ENCODE measurements at regions not wholly inside any gene's neighbourhood (a gene's known extent, or its start where the extent isn't known, plus 50 kb on each side); places are given as distances from the start of the nearest gene placed in this dataset.

DNA sequence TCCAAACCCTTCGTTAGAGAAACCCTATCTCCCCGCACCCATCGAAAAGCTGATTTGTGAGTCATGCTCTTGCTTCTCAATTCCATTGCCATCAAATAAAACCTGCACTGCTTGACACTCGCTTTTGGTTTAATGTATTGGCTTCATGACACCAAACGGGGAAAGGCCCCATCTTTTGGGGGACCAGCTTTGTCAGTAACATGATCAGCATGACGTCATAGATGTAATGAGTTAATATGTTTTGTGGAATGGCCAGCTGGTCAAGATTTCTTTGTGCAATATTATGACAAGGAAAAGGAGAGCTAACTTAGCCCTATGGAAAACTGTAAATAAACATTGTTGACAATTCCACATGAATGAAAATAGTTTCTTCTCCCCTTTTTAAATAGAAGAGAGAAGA lies 1260.5 kb upstream of the CELF2 start:
- TF ChIP-seq ZNF274 (IDR thresholded peaks at IDR 0.05; ENCODE audit: low read depth, low read length): no peak
- no peak overlapping the region for H3K4me3 ChIP-seq (ENCODE audit: low read length)

DNA sequence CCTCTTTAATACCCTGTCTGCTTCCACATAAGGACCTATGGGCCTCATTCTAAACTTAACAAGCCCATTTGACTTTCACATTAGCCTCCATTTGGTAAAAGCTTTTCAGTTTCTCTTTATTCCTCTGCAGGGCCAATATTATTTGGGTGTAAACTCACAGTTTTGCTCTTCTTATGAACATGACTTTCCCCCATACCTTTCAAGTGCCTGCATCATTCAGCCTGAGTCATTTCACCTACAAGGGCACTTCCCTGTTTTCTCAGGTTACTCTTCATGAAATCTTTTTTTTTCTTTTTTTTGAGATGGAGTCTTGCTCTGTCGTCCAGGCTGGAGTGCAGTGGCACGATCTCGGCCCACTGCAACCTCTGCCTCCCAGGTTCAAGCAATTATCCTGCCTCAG lies 1258.1 kb upstream of the CELF2 start:
- H3K4me3 ChIP-seq (ENCODE audit: low read length): no peak overlapping the region
- TF ChIP-seq ZNF274 (IDR thresholded peaks at IDR 0.05; ENCODE audit: low read depth, low read length): no peak

DNA sequence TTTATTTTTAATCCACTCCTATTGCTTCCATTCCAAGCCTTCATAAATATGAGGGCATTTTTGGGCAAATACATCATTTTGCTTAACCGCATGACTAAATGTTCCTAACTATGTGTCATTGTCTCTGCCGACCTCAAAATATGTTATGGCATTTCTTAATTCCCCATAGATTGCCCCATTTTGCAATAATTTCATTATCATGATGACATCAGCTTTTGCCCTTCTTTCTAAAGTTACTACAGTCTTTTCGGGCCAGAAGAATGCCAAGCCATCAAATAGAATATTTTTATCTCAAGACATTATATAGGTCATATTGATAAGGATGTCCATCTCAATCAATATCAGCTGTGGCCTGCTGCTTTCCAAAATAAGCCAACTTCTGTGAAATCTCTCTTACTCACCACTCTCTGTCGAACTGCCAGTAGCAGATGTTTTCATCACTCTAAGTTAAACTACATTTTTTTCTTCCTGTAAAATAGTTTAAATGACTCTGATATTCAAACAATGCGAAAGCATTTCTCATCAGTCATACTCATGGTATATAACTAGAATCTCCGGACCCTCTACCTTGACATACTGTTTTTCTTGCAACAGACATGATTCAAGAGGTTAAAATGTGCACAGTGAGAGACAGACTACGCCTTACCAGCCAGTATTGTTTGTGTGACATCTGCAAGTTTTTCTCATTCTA lies 1254.6 kb upstream of the CELF2 start:
- TF ChIP-seq ZNF274 (IDR thresholded peaks at IDR 0.05; ENCODE audit: low read depth, low read length): no peak
- no peak overlapping the region for H3K4me3 ChIP-seq (ENCODE audit: low read length)

DNA sequence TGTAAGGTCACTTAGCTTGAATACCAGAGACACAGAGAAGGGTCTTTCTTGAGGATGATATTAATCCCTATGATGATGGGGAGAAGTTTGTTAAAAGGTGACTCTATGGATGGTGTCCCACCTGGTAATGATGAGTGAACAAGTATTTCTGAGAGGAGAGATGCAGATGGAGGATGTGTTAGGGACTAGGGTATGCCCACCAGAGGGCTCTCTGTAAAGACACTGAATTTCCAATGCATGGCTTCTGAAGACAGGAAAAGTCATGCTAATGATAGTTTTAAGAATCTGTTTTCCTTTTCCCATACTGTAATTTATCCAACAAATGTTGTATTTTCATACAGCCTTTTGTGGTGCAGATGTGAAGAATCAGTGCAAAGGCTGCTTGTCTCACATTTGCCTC lies 1250.9 kb upstream of the CELF2 start:
- TF ChIP-seq ZNF274 (IDR thresholded peaks at IDR 0.05; ENCODE audit: low read depth, low read length): no peak
- H3K4me3 ChIP-seq (ENCODE audit: low read length): no peak overlapping the region

DNA sequence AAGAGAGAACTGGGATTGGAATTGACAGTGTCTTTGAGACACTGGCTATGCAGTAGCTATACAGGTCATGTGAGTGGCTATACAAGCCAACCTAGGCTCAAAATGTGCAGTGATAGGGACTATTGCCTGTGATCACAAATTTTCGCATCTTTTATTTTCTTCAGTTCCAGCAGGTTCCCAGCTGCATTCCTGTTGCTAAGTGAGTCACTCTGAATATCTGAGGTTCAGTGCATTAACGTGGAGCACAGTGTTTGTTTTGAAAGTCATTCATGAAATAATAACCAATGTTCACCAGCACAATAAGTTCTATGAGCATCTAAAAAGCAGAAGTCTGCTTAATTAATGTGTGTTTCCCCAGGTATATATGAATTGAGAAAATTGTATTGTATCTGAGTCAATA lies 1236.0 kb upstream of the CELF2 start:
- H3K4me3 ChIP-seq (ENCODE audit: low read length): no peak overlapping the region
- TF ChIP-seq ZNF274 (IDR thresholded peaks at IDR 0.05; ENCODE audit: low read depth, low read length): no peak

DNA sequence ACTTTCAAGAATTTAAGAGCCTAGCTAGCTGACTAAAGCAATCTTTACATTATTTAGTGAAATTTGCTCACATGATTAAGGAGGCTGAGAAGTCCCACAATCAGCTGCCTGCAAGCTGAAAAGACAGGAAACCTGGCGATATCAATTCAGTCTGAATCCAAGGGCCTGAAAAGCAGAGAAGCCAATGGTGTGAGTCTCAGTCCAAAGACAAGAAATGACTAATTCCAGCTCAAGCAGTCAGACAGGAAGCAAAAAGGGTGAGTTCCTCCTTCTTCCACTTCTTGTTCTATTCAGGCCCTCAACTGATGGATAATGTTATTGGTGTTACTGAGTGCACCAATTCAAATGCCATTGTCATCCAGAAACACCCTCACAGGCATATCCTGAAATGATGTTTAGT lies 1231.6 kb upstream of the CELF2 start:
- no peak for TF ChIP-seq ZNF274 (IDR thresholded peaks at IDR 0.05; ENCODE audit: low read depth, low read length)
- no peak overlapping the region for H3K4me3 ChIP-seq (ENCODE audit: low read length)

DNA sequence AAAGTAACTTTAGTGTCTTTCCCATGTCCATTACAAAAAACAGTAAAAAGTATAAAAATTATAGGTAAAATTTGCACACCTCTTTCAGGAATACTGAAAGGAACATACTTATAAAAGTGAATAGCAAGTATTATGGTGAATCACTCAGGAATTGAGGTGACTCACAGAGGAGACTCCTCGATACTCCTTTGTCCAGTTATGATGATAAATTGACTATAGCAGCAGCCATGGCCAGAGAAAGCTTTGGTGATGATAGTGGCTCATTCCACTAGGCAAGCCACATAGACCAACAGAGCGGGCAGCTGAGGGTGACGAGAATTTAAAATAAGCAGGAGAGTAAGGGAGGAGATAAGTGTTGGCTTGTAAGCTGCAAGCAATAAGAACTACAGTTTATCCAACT lies 1231.1 kb upstream of the CELF2 start:
- H3K4me3 ChIP-seq (ENCODE audit: low read length): no peak overlapping the region

DNA sequence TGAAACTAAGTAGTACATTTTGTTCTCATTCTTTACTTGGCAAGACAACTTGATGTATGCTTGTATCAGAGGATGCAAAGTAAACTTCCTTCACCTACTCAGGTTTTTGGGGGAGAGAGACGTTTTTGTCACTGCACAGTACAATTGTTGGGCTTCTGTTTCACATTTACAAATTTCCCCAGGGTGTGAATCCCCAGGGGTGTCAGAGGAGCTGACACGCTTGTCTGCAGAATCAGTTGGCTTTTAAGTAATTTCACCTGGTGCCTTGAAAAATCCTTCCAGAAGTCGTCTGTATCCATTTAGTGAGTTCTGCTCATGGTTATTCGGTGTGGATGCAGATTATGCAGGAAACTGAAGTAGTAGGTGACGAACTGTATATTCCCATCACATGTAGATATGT lies 1227.7 kb upstream of the CELF2 start:
- no peak overlapping the region for H3K4me3 ChIP-seq (ENCODE audit: low read length)
- no peak for TF ChIP-seq ZNF274 (IDR thresholded peaks at IDR 0.05; ENCODE audit: low read depth, low read length)

More for the DNA sequence above, 1231.1 kb upstream of the CELF2 start:
- no peak for TF ChIP-seq ZNF274 (IDR thresholded peaks at IDR 0.05; ENCODE audit: low read depth, low read length)

DNA sequence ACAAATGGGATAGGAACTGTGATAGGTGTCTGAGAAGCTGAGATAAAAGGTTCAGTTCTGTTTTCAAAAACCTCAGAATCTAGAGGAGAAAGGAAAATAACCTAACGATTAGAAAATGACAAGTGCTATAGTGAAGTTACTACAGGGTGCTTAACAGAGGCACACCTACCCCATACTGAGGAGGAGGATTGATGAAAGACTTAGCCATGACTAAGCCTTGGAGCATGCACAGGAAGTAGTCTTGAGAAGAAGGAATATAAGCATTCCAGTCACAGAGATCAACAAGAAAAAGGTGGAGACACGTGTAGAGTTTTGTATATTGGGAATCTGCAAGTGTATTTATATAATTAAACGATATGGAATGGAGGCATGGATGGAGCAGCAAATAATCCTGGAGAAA lies 1225.5 kb upstream of the CELF2 start:
- TF ChIP-seq ZNF274 (IDR thresholded peaks at IDR 0.05; ENCODE audit: low read depth, low read length): no peak
- no peak overlapping the region for H3K4me3 ChIP-seq (ENCODE audit: low read length)

DNA sequence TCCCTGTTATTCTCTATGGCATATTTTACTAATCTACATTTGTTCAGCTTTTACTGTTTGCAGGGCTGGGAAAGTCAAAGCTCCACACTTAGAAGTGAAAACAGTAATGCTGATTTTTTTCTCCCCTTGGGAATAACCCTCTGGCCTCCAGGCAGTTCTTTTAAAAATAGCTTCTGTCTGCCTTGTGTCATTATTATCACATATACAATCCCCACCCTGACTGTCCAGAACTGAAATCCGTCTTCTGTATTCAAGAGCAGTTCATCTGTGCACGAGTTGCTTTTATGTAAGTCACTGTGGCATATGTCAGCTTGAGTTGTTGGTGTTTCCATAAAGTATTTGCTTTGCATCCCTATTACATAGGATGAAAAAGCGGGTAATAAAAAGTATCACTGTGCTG lies 1221.1 kb upstream of the CELF2 start:
- H3K4me3 ChIP-seq (ENCODE audit: low read length): no peak overlapping the region
- no peak for TF ChIP-seq ZNF274 (IDR thresholded peaks at IDR 0.05; ENCODE audit: low read depth, low read length)

DNA sequence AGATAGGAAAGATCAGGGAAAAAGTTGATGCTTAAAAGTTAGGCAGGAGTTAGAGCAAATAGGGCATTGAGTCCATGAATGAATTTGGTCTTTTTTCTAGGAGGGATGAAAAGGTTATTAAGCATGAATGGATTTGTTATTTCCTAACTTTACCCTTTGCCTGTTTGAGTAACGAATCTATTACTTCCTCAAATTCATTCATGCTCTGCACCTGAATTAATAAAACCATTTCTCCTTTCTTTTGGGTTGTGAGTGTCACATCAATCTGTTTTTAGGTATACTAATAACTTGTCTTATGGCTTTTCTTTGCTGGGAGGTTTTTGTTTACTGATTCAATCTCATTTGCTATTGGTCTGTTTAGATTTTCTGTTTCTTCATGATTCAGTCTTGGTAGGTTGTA lies 1217.7 kb upstream of the CELF2 start:
- TF ChIP-seq ZNF274 (IDR thresholded peaks at IDR 0.05; ENCODE audit: low read depth, low read length): no peak
- no peak overlapping the region for H3K4me3 ChIP-seq (ENCODE audit: low read length)

DNA sequence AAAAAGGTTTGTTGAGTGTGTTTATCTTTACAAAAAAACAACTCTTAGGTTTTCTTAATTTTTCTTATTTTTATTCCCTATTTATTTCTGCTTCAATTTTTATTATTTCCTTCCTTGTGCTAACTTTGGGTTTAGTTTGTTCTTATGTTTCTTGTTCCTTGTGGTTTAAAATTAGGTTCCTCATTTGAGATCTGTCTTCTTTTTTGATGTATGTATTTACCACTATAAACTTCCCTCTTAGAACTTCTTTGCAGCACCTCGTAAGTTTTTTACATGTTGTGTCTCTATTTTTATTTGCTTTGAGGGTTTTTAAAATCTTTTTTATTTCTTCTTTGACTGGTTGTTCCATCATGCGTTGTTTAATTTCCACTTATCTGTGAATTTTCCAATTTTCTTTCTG lies 1217.1 kb upstream of the CELF2 start:
- TF ChIP-seq ZNF274 (IDR thresholded peaks at IDR 0.05; ENCODE audit: low read depth, low read length): no peak

DNA sequence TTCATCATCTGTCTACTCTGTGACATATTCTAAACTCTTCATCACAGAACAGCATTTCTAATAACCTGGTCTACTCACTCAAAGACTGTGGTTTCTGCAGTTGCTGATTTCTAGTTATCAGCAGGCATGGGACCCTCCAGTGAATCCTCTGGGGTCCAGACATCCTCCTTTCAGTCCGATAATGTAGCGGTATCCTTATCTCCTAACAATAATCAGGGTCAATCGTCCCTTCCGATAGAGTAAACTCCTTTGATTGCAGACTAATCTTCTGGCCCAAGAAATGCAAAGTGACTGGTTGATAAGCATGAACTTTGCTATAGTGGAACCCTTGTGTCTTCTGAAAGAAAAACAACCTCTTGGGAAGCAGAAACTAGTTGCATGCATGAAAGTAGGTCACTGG lies 1209.8 kb upstream of the CELF2 start:
- TF ChIP-seq ZNF274 (IDR thresholded peaks at IDR 0.05; ENCODE audit: low read depth, low read length): no peak
- H3K4me3 ChIP-seq (ENCODE audit: low read length): no peak overlapping the region

More for the DNA sequence above, 1217.1 kb upstream of the CELF2 start:
- no peak overlapping the region for H3K4me3 ChIP-seq (ENCODE audit: low read length)

DNA sequence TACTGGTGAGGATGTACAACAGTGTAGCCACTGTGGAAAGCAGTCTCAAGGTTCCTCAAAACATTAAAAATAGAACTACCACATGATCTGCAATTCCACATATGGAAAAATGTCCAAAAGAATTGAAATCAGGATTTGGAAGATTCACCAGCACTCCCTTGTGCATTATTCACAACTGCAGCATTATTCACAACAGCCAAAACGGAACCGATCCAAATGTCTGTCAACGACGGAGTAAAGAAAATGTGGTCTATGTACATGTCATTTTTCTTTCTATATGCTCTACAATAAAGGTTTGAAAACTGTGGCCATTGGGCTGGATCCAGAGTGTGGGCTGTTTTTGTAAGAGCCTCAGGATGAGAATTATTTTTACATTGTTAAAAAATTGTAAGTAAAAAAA lies 1206.1 kb upstream of the CELF2 start:
- TF ChIP-seq ZNF274 (IDR thresholded peaks at IDR 0.05; ENCODE audit: low read depth, low read length): no peak
- no peak overlapping the region for H3K4me3 ChIP-seq (ENCODE audit: low read length)

DNA sequence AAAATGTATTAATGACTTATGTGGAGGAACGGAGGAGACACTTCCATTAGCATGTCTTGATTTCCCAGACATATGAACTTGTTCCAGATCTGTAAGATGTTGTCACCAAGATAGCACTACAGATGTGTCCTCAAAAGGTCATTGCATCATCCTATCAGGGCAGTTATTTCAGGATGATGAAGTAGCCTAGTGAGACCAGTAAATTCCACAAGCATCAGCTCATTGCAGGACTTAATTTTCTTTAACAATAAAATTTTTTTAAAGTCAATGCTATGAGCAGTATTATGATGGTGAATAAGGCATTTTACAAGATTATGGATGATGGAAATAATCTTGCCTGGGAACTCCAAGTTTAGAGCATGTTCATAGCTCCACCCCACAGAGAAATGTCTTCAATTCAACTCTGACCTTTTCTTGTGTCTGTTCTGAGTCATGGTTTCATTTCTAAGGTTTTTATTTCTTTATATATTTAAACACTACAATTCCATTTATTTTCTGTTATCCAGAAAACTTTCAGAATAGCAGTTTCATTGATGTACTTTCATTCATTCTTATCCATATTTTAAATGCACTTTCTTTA lies 1203.3 kb upstream of the CELF2 start:
- TF ChIP-seq ZNF274 (IDR thresholded peaks at IDR 0.05; ENCODE audit: low read depth, low read length): no peak
- no peak overlapping the region for H3K4me3 ChIP-seq (ENCODE audit: low read length)

Data from GM08714 (cell line).